ENCODE measurements at regions not wholly inside any gene's neighbourhood (a gene's known extent, or its start where the extent isn't known, plus 50 kb on each side); places are given as distances from the start of the nearest gene placed in this dataset.

DNA sequence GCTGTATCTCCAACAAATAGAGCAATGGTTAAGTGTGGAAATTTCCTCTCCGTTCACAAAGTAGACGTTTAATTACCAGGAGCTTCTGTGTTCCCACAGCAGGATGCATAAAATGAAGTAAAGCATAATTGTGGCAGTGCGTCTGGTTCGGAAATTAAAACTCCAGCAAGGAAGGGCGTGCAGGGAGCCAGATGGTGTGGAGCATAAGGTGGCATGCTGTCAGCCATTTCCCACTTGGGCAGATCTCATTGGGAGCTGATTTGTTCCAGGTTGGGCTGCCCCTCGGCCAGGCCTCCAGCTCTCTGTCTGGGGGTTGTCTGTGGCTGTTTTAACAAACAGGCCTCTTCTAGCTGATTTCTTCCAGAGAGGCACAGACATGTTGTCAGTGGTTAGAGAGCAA, 182.1 kb upstream of the CLNK start (continued):
- TF ChIP-seq TBP (IDR thresholded peaks at IDR 0.05; ENCODE audit: low read depth, low read length) = no peak

DNA sequence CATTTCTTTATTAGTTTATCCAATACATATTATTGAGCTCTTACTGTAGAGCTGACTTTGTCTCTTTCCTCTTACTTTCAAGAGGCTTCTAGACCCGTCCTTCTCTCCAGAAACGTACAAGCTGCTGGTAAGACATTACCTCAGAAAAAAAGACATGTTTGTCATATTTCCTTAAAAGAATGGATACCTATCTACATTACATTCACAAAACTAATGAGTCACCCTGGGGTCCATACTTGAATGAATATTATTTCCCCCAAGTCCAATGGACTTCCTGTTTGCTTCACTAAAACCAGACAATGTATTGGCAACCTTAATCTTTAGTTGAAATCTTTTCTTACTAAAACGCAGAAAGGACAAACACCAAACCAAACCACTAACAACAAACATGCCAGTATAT, 176.5 kb upstream of the CLNK start:
- H3K4me3 ChIP-seq (ENCODE audit: extremely low read depth in 1 of 4, insufficient read depth in 2 of 4, low read depth in 3 of 4, low read length in 4 of 4) = no peak overlapping the region
- H4K5ac ChIP-seq (ENCODE audit: insufficient read length, low read depth, low read length) = no peak overlapping the region
- H3K56ac ChIP-seq (replicated peaks; ENCODE audit: insufficient read length, low read depth, low read length) = no peak overlapping the region
- H2BK5ac ChIP-seq (ENCODE audit: low read depth, low read length) = no peak overlapping the region
- no peaks in the 10 kb centered on the region for H3K4me1 ChIP-seq (replicated peaks in 1 of 4; ENCODE audit: control insufficient read depth in 3 of 4, insufficient read depth in 4 of 4, low read length in 3 of 4)
- ChIA-PET POLR2A (ENCODE audit: partially characterized antibody) (no interaction called here), CTCF (ENCODE audit: partially characterized antibody) (interaction anchor here (1.6 kb wide), 1 partner anchor 33 kb away, joined by 4 read pairs; no protein-coding TSS in a partner anchor)
- H4K20me1 ChIP-seq (replicated peaks in 1 of 2; ENCODE audit: control insufficient read depth in 1 of 2, insufficient read depth in 2 of 2, low read length in 2 of 2) = no peaks in the 10 kb centered on the region
- H3K36me3 ChIP-seq (ENCODE audit: control insufficient read depth in 2 of 4, insufficient read depth in 4 of 4, low read length in 3 of 4) = no peaks in the 10 kb centered on the region
- no peaks in the 10 kb centered on the region for H3K27me3 ChIP-seq (replicated peaks in 1 of 4; ENCODE audit: control insufficient read depth in 3 of 4, extremely low read depth in 1 of 4, insufficient read depth in 3 of 4, low read length in 3 of 4)
- no peak overlapping the region for H2BK15ac ChIP-seq (ENCODE audit: low read length)
- H4K91ac ChIP-seq (replicated peaks; ENCODE audit: insufficient read length, low read length) = no peak overlapping the region
- no peak overlapping the region for H3K14ac ChIP-seq (ENCODE audit: insufficient read length)
- H3K9ac ChIP-seq (replicated peaks in 1 of 4; ENCODE audit: extremely low read depth in 1 of 4, low read depth in 3 of 4, low read length in 3 of 4) = no peak overlapping the region
- H3K4me2 ChIP-seq (ENCODE audit: insufficient read depth in 1 of 2, low read depth in 2 of 2, low read length in 2 of 2) = no peak overlapping the region
- 54% methylated on average over 3 of the region's 3 CpGs; no CpG with 5 or more reads in 1 of the 2 experiments for WGBS, 2 experiments (ENCODE audit: extremely low coverage in 1 of 2, insufficient coverage in 1 of 2, insufficient read length in 1 of 2, insufficient replicate concordance in 2 of 2, low coverage in 1 of 2, low lambda C conversion rate in 2 of 2, missing lambda C conversion rate in 1 of 2)
- no peak overlapping the region for H3K4ac ChIP-seq (replicated peaks; ENCODE audit: insufficient read length, low read depth, low read length)
- no peaks in the 10 kb centered on the region for H3K79me2 ChIP-seq (ENCODE audit: control insufficient read depth in 1 of 2, insufficient read depth in 2 of 2, low read length in 2 of 2)
- H3K23me2 ChIP-seq (ENCODE audit: low read depth, low read length) = no peaks in the 10 kb centered on the region
- no peak overlapping the region for H3K27ac ChIP-seq (ENCODE audit: low read depth, low read length)
- no peak overlapping the region for H3K23ac ChIP-seq (ENCODE audit: insufficient read length)
- no peak overlapping the region for H3K18ac ChIP-seq (ENCODE audit: extremely low read depth, low read length)
- no peak overlapping the region for H2BK20ac ChIP-seq (ENCODE audit: low read length)
- no peak for TF ChIP-seq CHD1 (IDR thresholded peaks at IDR 0.05; ENCODE audit: low read depth, low read length)
- no peak for TF ChIP-seq HDAC2 (IDR thresholded peaks at IDR 0.05; ENCODE audit: borderline replicate concordance in 1 of 2, low read depth in 2 of 2, low read length in 2 of 2)
- no peak overlapping the region for H2BK120ac ChIP-seq (replicated peaks; ENCODE audit: low read depth, low read length)
- H2AK5ac ChIP-seq (ENCODE audit: low read depth, low read length) = no peak overlapping the region
- no peak for FAIRE-seq
- no peak overlapping the region for H2AFZ ChIP-seq (ENCODE audit: low read length)
- H3K79me1 ChIP-seq (ENCODE audit: low read depth, low read length) = no peaks in the 10 kb centered on the region
- DNase-seq (ENCODE audit: low read depth in 1 of 2, low spot score in 2 of 2) = no peak
- 0 out of 4 replicates have a peak, but pooled peaks cover 0 to 6% of the 10 kb centered on the region in 2 experiments for H3K9me3 ChIP-seq (ENCODE audit: insufficient read depth in 2 of 2, low read depth in 1 of 2, low read length in 1 of 2)
- H4K8ac ChIP-seq (ENCODE audit: extremely low read depth, insufficient read depth, low read length) = no peak overlapping the region
- no peak overlapping the region for H2BK12ac ChIP-seq (ENCODE audit: low read depth, low read length)

All from H1 (cell line).